PC-9 (cell line): ENCODE measurements at regions not wholly inside any gene's neighbourhood (a gene's known extent, or its start where the extent isn't known, plus 50 kb on each side); places are given as distances from the start of the nearest gene placed in this dataset.
A peak's percentile ranks its signal among the peaks of the same experiment; 100 is the strongest.

Source experiments
- BruUV-seq: library from RNA; stranded (reverse); fragments of 400-500 nt; replicated peaks from 2 replicates; lab custom pipeline; 2021; lab: Mats Ljungman, UMichigan
- CTCF ChIA-PET: fragments of 300-600 bp; sonication (Branson Sonifier 250); formaldehyde crosslinking; loops from one replicate; lab custom pipeline; 2022; ENCODE audit warnings: antibody characterized with exemption; lab: Charles Lee
- POLR2A ChIA-PET: fragments of 300-600 bp; sonication (Branson Sonifier 250); formaldehyde crosslinking; loops from one replicate; lab custom pipeline; 2022; ENCODE audit warnings: antibody characterized with exemption; ENCODE audit not compliant: unreplicated experiment; lab: Charles Lee
- DNase-seq, 2 experiments: peaks; one replicate each; pipeline versions ENCODE4 v3.0.0 to v3.0.0-alpha.2; 2015 to 2022; ENCODE audit warnings: mixed read lengths in 1 of 2
- H2AFZ ChIP-seq: fragments of 200-600 bp; sonication (generic); 2 replicates; pipeline ENCODE4 v1.8.1; 2017; ENCODE audit warnings: antibody characterized with exemption
- H3F3A ChIP-seq: fragments of 200-600 bp; sonication (generic); 2 replicates; pipeline ENCODE4 v1.8.1; 2017; ENCODE audit warnings: antibody characterized with exemption, mild to moderate bottlenecking, low read depth; ENCODE audit not compliant: insufficient read depth
- H3K27ac ChIP-seq: fragments of 200-600 bp; sonication (generic); 2 replicates; pipeline ENCODE4 v1.6.1; 2016; ENCODE audit warnings: mixed run types
- H3K27me3 ChIP-seq: fragments of 200-600 bp; sonication (generic); 2 replicates; pipeline ENCODE4 v1.6.1; 2016; ENCODE audit warnings: low read depth, mixed run types; ENCODE audit not compliant: insufficient read depth
- H3K36me3 ChIP-seq: fragments of 200-600 bp; sonication (generic); 2 replicates; pipeline ENCODE4 v1.6.1; 2016; ENCODE audit warnings: low read depth, mixed run types
- H3K4me1 ChIP-seq: fragments of 200-600 bp; sonication (generic); replicated peaks from 2 replicates; pipeline ENCODE4 v1.6.1; 2016; ENCODE audit warnings: mixed run types; ENCODE audit not compliant: insufficient read depth
- H3K4me2 ChIP-seq: fragments of 200-600 bp; sonication (generic); 2 replicates; pipeline ENCODE4 v1.6.1; 2017; ENCODE audit warnings: mixed run types
- H3K4me3 ChIP-seq: fragments of 200-600 bp; sonication (generic); 2 replicates; pipeline ENCODE4 v1.6.1; 2016; ENCODE audit warnings: mixed run types
- H3K79me2 ChIP-seq: fragments of 200-600 bp; sonication (generic); 2 replicates; pipeline ENCODE4 v1.6.1; 2017; ENCODE audit warnings: low read depth, mixed run types
- H3K9me2 ChIP-seq: fragments of 200-600 bp; sonication (generic); 2 replicates; pipeline ENCODE4 v1.8.1; 2017; ENCODE audit warnings: mild to moderate bottlenecking; ENCODE audit not compliant: insufficient read depth
- H3K9me3 ChIP-seq: fragments of 200-600 bp; sonication (generic); 2 replicates; pipeline ENCODE4 v1.8.1; 2016; ENCODE audit warnings: low read depth; ENCODE audit not compliant: insufficient read depth
- H4K20me1 ChIP-seq: fragments of 200-600 bp; sonication (generic); 2 replicates; pipeline ENCODE4 v1.8.1; 2017; ENCODE audit not compliant: insufficient read depth
- EZH2 ChIP-seq: fragments of 200-600 bp; sonication (generic); IDR thresholded peaks from 2 replicates; pipeline ENCODE4 v1.8.0; 2017; ENCODE audit warnings: antibody characterized with exemption, low read depth
- intact Hi-C: fragments of 100-400 bp; cut with micrococcal nuclease; formaldehyde crosslinking; loops from one replicate; pipeline ENCODE4 v1.10.0; 2022; ENCODE audit not compliant: unreplicated experiment
- TF ChIP-seq, protein P1 (sequence below): fragments of 200-600 bp; sonication (generic); conservative IDR thresholded peaks from 2 replicates; pipeline ENCODE4 v1.6.1; 2017; ENCODE audit warnings: mixed run types, antibody characterized with exemption, mild to moderate bottlenecking, moderate library complexity

DNA sequence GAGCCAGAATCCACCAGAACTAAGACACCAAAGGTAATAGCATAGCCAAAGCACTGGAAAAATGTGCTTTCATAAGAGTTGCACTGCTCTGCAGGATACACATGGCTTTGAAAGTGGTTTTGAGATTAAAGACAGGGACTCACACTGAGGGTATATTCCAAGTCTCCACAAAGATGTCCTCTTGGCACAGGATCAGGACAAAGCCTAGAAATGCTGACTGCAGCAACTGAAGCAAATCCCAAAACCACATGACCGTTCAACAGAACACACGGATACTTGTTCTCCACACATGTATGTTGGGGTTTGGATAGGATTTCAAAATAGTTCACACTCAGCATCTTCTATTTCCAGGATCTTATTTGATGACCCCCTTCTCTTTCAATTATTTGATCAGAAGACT, 364.3 kb upstream of the HSF2 start:
- Histone ChIP-seq H3K9me3 (peaks cover 3% of the 10 kb centered on the region), H3F3A (peaks cover 1% of the 10 kb centered on the region; the same call in 1 of the 2 replicates), H3K79me2 (no peaks in the 10 kb centered on the region), H3K4me2 (no peak overlapping the region), H4K20me1 (no peaks in the 10 kb centered on the region), H3K4me3 (no peak overlapping the region), H3K36me3 (no peaks in the 10 kb centered on the region), H3K4me1 (peaks cover 1% of the 10 kb centered on the region), H3K9me2 (no peaks in the 10 kb centered on the region), H3K27ac (no peak overlapping the region), H2AFZ (no peak overlapping the region), H3K27me3 (no peaks in the 10 kb centered on the region)
- DNase-seq = no peak
- no TSS peak for BruUV-seq
- no peak for TF ChIP-seq EZH2
- TF ChIP-seq, protein P1, sequence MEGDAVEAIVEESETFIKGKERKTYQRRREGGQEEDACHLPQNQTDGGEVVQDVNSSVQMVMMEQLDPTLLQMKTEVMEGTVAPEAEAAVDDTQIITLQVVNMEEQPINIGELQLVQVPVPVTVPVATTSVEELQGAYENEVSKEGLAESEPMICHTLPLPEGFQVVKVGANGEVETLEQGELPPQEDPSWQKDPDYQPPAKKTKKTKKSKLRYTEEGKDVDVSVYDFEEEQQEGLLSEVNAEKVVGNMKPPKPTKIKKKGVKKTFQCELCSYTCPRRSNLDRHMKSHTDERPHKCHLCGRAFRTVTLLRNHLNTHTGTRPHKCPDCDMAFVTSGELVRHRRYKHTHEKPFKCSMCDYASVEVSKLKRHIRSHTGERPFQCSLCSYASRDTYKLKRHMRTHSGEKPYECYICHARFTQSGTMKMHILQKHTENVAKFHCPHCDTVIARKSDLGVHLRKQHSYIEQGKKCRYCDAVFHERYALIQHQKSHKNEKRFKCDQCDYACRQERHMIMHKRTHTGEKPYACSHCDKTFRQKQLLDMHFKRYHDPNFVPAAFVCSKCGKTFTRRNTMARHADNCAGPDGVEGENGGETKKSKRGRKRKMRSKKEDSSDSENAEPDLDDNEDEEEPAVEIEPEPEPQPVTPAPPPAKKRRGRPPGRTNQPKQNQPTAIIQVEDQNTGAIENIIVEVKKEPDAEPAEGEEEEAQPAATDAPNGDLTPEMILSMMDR = no peak
- ChIA-PET POLR2A (no interaction called here), CTCF (no interaction called here)
- intact Hi-C loops = loop anchor here (5.0 kb wide), 1 partner anchor 978 kb away; no protein-coding TSS in a partner anchor

DNA sequence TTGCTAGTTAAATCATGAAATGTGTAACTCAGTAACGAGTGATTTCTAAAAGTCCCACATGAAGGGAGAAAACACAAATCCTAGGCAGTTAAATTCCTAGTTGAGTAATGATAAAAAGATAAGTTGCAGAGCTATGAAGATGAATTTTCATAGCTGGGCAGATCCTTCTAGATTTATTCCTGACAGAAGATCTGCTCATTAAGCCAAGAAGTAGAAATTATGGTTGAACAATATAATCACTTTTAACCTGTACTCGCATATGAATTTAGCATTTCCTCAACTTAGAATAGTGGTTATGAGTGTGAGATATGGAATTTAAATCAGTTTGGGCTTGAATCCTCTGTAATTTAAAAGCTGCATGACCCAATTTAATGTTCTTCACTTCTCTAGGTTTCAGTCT, 359.2 kb upstream of the HSF2 start:
- no peaks in the 10 kb centered on the region for H4K20me1 ChIP-seq
- no peaks in the 10 kb centered on the region for H3K4me1 ChIP-seq
- H3K27me3 ChIP-seq = no peaks in the 10 kb centered on the region
- no peak for DNase-seq
- H2AFZ ChIP-seq = peak overlapping the region; percentile 40
- H3K9me3 ChIP-seq = peaks cover 3% of the 10 kb centered on the region
- TF ChIP-seq EZH2 = no peak
- TF ChIP-seq, protein P1 = no peak
- H3F3A ChIP-seq = no peaks in the 10 kb centered on the region
- no peak overlapping the region for H3K27ac ChIP-seq
- no TSS peak for BruUV-seq
- no peak overlapping the region for H3K4me3 ChIP-seq
- no peaks in the 10 kb centered on the region for H3K36me3 ChIP-seq
- H3K79me2 ChIP-seq = no peaks in the 10 kb centered on the region
- intact Hi-C loops = no loop called here
- no peak overlapping the region for H3K4me2 ChIP-seq
- ChIA-PET POLR2A (no interaction called here), CTCF (no interaction called here)
- H3K9me2 ChIP-seq = no peaks in the 10 kb centered on the region

DNA sequence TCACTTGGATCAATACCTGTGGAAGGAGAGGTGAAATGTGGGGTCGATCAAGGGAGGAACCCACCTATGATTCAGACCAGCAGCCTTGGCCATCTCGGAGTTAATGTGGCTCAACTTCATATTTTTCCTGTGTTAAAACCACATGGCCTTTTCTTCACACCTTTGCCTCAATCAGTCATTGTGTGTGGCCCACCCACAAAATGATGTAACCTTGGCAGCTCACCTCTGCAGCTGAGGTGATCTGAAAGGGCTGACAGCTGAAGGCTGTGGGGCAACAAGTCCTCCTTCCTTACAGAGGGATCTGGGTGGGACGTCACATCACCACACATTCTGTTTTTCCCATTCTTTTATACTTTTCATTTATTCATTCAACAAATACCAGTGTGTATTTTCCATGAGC, 357.1 kb upstream of the HSF2 start:
- intact Hi-C loops = no loop called here
- TF ChIP-seq EZH2 = no peak
- H3K4me1 ChIP-seq = no peaks in the 10 kb centered on the region
- peaks cover 3% of the 10 kb centered on the region; the same call in 1 of the 2 replicates for H3K9me3 ChIP-seq
- H3F3A ChIP-seq = no peaks in the 10 kb centered on the region
- POLR2A ChIA-PET = no interaction called here
- H3K9me2 ChIP-seq = no peaks in the 10 kb centered on the region
- no peak for DNase-seq
- H3K4me3 ChIP-seq = no peak overlapping the region
- no peaks in the 10 kb centered on the region for H3K36me3 ChIP-seq
- H3K79me2 ChIP-seq = no peaks in the 10 kb centered on the region
- CTCF ChIA-PET = no interaction called here
- H3K27ac ChIP-seq = no peak overlapping the region
- H3K4me2 ChIP-seq = no peak overlapping the region
- BruUV-seq = no TSS peak
- no peak overlapping the region for H2AFZ ChIP-seq
- no peaks in the 10 kb centered on the region for H4K20me1 ChIP-seq
- no peaks in the 10 kb centered on the region for H3K27me3 ChIP-seq
